ENCODE measurements at regions not wholly inside any gene's neighbourhood (a gene's known extent, or its start where the extent isn't known, plus 50 kb on each side); places are given as distances from the start of the nearest gene placed in this dataset.
"Not testable (repeated sequence)": the region's sequence is repeated elsewhere in the genome, so short reads cannot be mapped to it uniquely, and the experiment has no call there.

- Histone ChIP-seq H3K4me3 (no peak overlapping the region), H3K27me3 (ENCODE audit: low read depth) (no peaks in the 10 kb centered on the region), H3K9me3 (no peaks in the 10 kb centered on the region), H3K4me1 (no peaks in the 10 kb centered on the region), H3K36me3 (replicated peaks) (no peaks in the 10 kb centered on the region)
- no peak for DNase-seq (ENCODE audit: low spot score in 2 of 2)
- in situ Hi-C loops (cut with MboI; ENCODE audit: low sequenced_read_pairs) = no loop called here
Measured at GRCh38 chr6:49255335-49255734, 207.7 kb downstream of the MMUT start.

- no peaks in the 10 kb centered on the region for H3K4me1 ChIP-seq
- in situ Hi-C loops (cut with MboI; ENCODE audit: low sequenced_read_pairs) = no loop called here
- no peaks in the 10 kb centered on the region for H3K9me3 ChIP-seq
- no peaks in the 10 kb centered on the region for H3K27me3 ChIP-seq (ENCODE audit: low read depth)
- DNase-seq (ENCODE audit: low spot score in 2 of 2) = no peak
- no peak overlapping the region for H3K4me3 ChIP-seq
- no peaks in the 10 kb centered on the region for H3K36me3 ChIP-seq (replicated peaks)
Measured at GRCh38 chr6:49252901-49253300, 210.2 kb downstream of the MMUT start.

- Histone ChIP-seq H3K4me3 (no peak overlapping the region), H3K4me1 (no peaks in the 10 kb centered on the region), H3K27me3 (ENCODE audit: low read depth) (no peaks in the 10 kb centered on the region), H3K36me3 (replicated peaks) (no peaks in the 10 kb centered on the region), H3K9me3 (no peaks in the 10 kb centered on the region)
- in situ Hi-C loops (cut with MboI; ENCODE audit: low sequenced_read_pairs) = no loop called here
- DNase-seq (ENCODE audit: low spot score in 2 of 2) = no peak
Measured at GRCh38 chr6:49233483-49233882, 229.6 kb downstream of the MMUT start.

- no peaks in the 10 kb centered on the region for H3K27me3 ChIP-seq (ENCODE audit: low read depth)
- in situ Hi-C loops (cut with MboI; ENCODE audit: low sequenced_read_pairs) = no loop called here
- H3K4me3 ChIP-seq = no peak overlapping the region
- no peaks in the 10 kb centered on the region for H3K36me3 ChIP-seq (replicated peaks)
- DNase-seq (ENCODE audit: low spot score in 2 of 2) = no peak
- no peaks in the 10 kb centered on the region for H3K4me1 ChIP-seq
- H3K9me3 ChIP-seq = no peaks in the 10 kb centered on the region
Measured at GRCh38 chr6:49225471-49225870, 237.6 kb downstream of the MMUT start.

GRCh38 chr6:49220293-49220692 lies 242.8 kb downstream of the MMUT start:
- no peak for DNase-seq (ENCODE audit: low spot score in 2 of 2)
- Histone ChIP-seq H3K9me3 (no peaks in the 10 kb centered on the region), H3K27me3 (ENCODE audit: low read depth) (no peaks in the 10 kb centered on the region), H3K4me1 (no peaks in the 10 kb centered on the region), H3K36me3 (replicated peaks) (no peaks in the 10 kb centered on the region), H3K4me3 (no peak overlapping the region)
- in situ Hi-C loops (cut with MboI; ENCODE audit: low sequenced_read_pairs) = no loop called here

GRCh38 chr6:49205526-49205925 lies 257.5 kb downstream of the MMUT start:
- Histone ChIP-seq H3K36me3 (replicated peaks) (no peaks in the 10 kb centered on the region), H3K27me3 (ENCODE audit: low read depth) (no peaks in the 10 kb centered on the region), H3K9me3 (no peaks in the 10 kb centered on the region), H3K4me1 (no peaks in the 10 kb centered on the region), H3K4me3 (no peak overlapping the region)
- in situ Hi-C loops (cut with MboI; ENCODE audit: low sequenced_read_pairs) = no loop called here
- DNase-seq (ENCODE audit: low spot score in 2 of 2) = no peak

- Histone ChIP-seq H3K36me3 (replicated peaks) (no peaks in the 10 kb centered on the region), H3K4me1 (no peaks in the 10 kb centered on the region), H3K9me3 (no peaks in the 10 kb centered on the region), H3K27me3 (ENCODE audit: low read depth) (no peaks in the 10 kb centered on the region), H3K4me3 (no peak overlapping the region)
- DNase-seq (ENCODE audit: low spot score in 2 of 2) = no peak
- in situ Hi-C loops (cut with MboI; ENCODE audit: low sequenced_read_pairs) = no loop called here
Measured at GRCh38 chr6:49202924-49203536, 260.0 kb downstream of the MMUT start.

- no peaks in the 10 kb centered on the region for H3K27me3 ChIP-seq (ENCODE audit: low read depth)
- H3K9me3 ChIP-seq = no peaks in the 10 kb centered on the region
- no peak for DNase-seq (ENCODE audit: low spot score in 2 of 2)
- H3K4me3 ChIP-seq = no peak overlapping the region
- no peaks in the 10 kb centered on the region for H3K4me1 ChIP-seq
- no peaks in the 10 kb centered on the region for H3K36me3 ChIP-seq (replicated peaks)
- in situ Hi-C loops (cut with MboI; ENCODE audit: low sequenced_read_pairs) = no loop called here
Measured at GRCh38 chr6:49198015-49198414, 265.0 kb downstream of the MMUT start.

GRCh38 chr6:49162379-49162778 lies 300.7 kb downstream of the MMUT start:
- H3K4me3 ChIP-seq; DNase-seq (ENCODE audit: low spot score in 2 of 2); H3K36me3 ChIP-seq (replicated peaks); H3K4me1 ChIP-seq; H3K9me3 ChIP-seq; H3K27me3 ChIP-seq (ENCODE audit: low read depth); in situ Hi-C loops (cut with MboI; ENCODE audit: low sequenced_read_pairs): not testable (repeated sequence)

GRCh38 chr6:49155316-49155715 lies 307.7 kb downstream of the MMUT start:
- H3K4me1 ChIP-seq = no peaks in the 10 kb centered on the region
- no peaks in the 10 kb centered on the region for H3K27me3 ChIP-seq (ENCODE audit: low read depth)
- no peaks in the 10 kb centered on the region for H3K9me3 ChIP-seq
- H3K4me3 ChIP-seq = no peak overlapping the region
- no peaks in the 10 kb centered on the region for H3K36me3 ChIP-seq (replicated peaks)
- no peak for DNase-seq (ENCODE audit: low spot score in 2 of 2)
- in situ Hi-C loops (cut with MboI; ENCODE audit: low sequenced_read_pairs) = no loop called here

GRCh38 chr6:49151957-49152356 lies 311.1 kb downstream of the MMUT start:
- H3K36me3 ChIP-seq (replicated peaks) = no peaks in the 10 kb centered on the region
- H3K9me3 ChIP-seq = no peaks in the 10 kb centered on the region
- in situ Hi-C loops (cut with MboI; ENCODE audit: low sequenced_read_pairs) = no loop called here
- no peak overlapping the region for H3K4me3 ChIP-seq
- no peak for DNase-seq (ENCODE audit: low spot score in 2 of 2)
- no peaks in the 10 kb centered on the region for H3K4me1 ChIP-seq
- H3K27me3 ChIP-seq (ENCODE audit: low read depth) = no peaks in the 10 kb centered on the region

GRCh38 chr6:49151461-49151860 lies 311.6 kb downstream of the MMUT start:
- Histone ChIP-seq H3K4me1 (no peaks in the 10 kb centered on the region), H3K36me3 (replicated peaks) (no peaks in the 10 kb centered on the region)
- in situ Hi-C loops (cut with MboI; ENCODE audit: low sequenced_read_pairs) = no loop called here

GRCh38 chr6:49151033-49151432 lies 312.0 kb downstream of the MMUT start:
- H3K4me3 ChIP-seq = no peak overlapping the region
- no peaks in the 10 kb centered on the region for H3K9me3 ChIP-seq
- H3K27me3 ChIP-seq (ENCODE audit: low read depth) = no peaks in the 10 kb centered on the region
- no peaks in the 10 kb centered on the region for H3K36me3 ChIP-seq (replicated peaks)
- in situ Hi-C loops (cut with MboI; ENCODE audit: low sequenced_read_pairs) = no loop called here
- DNase-seq (ENCODE audit: low spot score in 2 of 2) = no peak
- H3K4me1 ChIP-seq = no peaks in the 10 kb centered on the region

More at GRCh38 chr6:49151461-49151860, 311.6 kb downstream of the MMUT start:
- no peaks in the 10 kb centered on the region for H3K27me3 ChIP-seq (ENCODE audit: low read depth)
- H3K9me3 ChIP-seq = no peaks in the 10 kb centered on the region
- no peak for DNase-seq (ENCODE audit: low spot score in 2 of 2)
- H3K4me3 ChIP-seq = no peak overlapping the region

- no peak for DNase-seq (ENCODE audit: low spot score in 2 of 2)
- Histone ChIP-seq H3K36me3 (replicated peaks) (no peaks in the 10 kb centered on the region), H3K27me3 (ENCODE audit: low read depth) (no peaks in the 10 kb centered on the region), H3K4me1 (no peaks in the 10 kb centered on the region), H3K9me3 (no peaks in the 10 kb centered on the region), H3K4me3 (no peak overlapping the region)
- in situ Hi-C loops (cut with MboI; ENCODE audit: low sequenced_read_pairs) = no loop called here
Measured at GRCh38 chr6:49145280-49145679, 317.8 kb downstream of the MMUT start.
